Inflammatory macrophage (primary cell): ENCODE measurements at regions not wholly inside any gene's neighbourhood (a gene's known extent, or its start where the extent isn't known, plus 50 kb on each side); places are given as distances from the start of the nearest gene placed in this dataset.

Experiments
- DNase-seq, 2 donors: peaks; one replicate each; pipeline ENCODE4 v3.0.0-alpha.2; 2020 to 2022

DNA sequence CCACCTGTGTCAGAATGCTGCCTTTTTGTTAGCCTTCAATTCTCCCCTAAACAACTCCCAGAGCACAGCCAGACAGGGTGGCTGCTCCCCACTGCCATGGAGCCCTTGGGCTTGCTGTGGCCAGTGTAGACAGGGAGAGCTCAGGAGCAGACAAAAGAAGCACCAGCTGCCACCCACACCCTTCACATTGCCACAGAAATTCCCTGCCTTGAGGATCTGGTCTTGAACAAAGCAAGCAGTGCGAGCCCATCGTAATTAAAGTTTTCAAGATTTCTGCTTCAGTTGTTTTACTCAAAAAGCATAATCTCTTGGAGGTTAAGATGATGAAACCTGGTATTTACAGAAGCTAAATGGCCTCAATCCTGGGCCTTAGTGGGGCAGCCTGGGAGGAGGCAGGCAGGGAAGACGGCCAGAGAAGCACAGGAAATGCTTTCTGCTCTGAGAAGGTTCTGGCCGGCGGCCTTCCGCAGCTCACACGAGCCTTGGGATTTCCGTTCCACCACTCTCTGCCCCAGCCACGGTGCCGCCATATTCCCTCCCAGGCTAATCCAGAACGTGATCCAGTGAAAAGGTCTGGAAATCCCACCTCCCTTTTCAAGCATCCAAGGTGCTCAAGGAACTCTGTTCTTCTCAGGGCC lies 535.2 kb downstream of the BCL11B start:
- no peak for DNase-seq

- DNase-seq: no peak
Measured at GRCh38 chr14:98741523-98741922, 530.5 kb downstream of the BCL11B start.

GRCh38 chr14:98742001-98742400 lies 530.0 kb downstream of the BCL11B start:
- DNase-seq: no peak

GRCh38 chr14:98743536-98743935 lies 528.5 kb downstream of the BCL11B start:
- no peak for DNase-seq

- DNase-seq: no peak
Measured at GRCh38 chr14:98748966-98749365, 523.0 kb downstream of the BCL11B start.

- no peak for DNase-seq
Measured at GRCh38 chr14:98751110-98751509, 520.9 kb downstream of the BCL11B start.

- DNase-seq: no peak
Measured at GRCh38 chr14:98752660-98753059, 519.3 kb downstream of the BCL11B start.

DNA sequence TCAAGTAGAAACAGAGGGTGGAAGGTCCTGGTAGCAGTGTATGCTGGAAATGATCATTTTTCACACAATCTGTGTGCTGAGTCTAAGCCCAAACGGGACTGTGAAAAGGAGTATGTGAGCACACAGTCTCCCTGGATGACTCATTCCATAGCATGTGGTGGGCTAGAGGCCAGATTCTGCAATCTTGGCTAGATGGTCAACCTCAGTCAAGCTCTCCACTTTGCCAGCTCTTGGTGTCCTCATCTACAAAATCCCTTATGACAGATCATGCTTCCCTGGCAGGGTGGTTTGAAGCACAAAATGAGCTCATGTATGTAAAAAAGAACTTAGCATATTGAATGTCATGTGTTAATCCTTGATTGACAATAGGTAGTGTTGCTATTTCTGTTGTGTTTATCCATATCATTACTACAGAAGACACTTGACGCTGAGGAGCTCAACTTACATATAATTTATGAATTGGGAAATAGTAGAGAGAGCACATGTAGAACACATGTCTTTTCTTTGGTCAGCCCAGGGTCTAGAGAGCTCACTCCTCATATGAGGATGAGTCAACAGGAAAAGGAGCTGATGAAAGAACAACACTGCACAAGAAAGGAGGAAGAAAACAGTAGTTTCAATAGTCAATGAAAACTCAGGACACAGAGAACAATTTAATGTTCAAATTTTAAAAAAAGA lies 517.5 kb downstream of the BCL11B start:
- DNase-seq: peak in 1 of 2 donors; percentile 36

- DNase-seq: no peak
Measured at GRCh38 chr14:98756749-98757148, 515.2 kb downstream of the BCL11B start.

DNA sequence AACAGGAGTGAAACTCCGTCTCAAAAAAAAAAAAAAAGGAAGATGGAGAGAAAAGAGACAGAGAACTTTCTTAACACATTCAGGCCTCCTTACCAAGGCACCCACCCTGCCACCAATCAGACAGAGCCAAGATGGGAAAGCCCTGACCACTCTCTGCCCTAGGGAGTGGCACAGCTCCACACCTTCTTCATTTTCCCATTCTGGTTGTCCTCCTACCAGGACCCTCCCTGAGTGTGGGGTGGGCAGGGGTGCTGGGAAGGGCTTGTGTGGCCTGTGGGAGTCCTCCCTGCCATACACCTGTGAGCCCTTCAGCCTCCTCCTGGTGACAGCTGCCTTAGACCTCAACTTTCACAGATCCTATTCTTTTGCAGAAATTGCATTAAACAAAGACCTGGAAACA lies 513.6 kb downstream of the BCL11B start:
- DNase-seq: no peak

GRCh38 chr14:98761993-98762392 lies 510.0 kb downstream of the BCL11B start:
- no peak for DNase-seq

GRCh38 chr14:98766818-98767217 lies 505.2 kb downstream of the BCL11B start:
- DNase-seq: no peak

- no peak for DNase-seq
Measured at GRCh38 chr14:98769326-98769725, 502.7 kb downstream of the BCL11B start.

GRCh38 chr14:98770151-98770550 lies 501.8 kb downstream of the BCL11B start:
- DNase-seq: no peak

- no peak for DNase-seq
Measured at GRCh38 chr14:98773814-98774213, 498.2 kb downstream of the BCL11B start.

DNA sequence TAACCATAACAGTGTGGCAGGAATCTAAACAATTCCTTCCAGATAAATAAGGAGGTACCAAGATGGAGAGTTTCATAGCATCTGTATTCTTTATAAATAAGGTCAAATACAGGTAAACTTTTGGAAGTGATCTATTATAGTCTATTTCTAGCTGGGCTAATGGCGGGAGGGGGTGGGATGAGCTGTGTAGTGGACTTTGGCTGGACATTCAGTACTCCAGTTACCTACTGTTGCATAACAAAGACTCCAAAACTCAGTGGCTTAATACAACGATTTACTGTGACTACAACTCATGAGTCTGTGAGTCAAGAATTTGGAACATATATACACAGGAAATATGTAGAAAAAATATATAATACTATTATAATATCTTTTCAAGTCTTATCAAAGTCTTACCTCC lies 496.1 kb downstream of the BCL11B start:
- no peak for DNase-seq

GRCh38 chr14:98782062-98782461 lies 489.9 kb downstream of the BCL11B start:
- no peak for DNase-seq

DNA sequence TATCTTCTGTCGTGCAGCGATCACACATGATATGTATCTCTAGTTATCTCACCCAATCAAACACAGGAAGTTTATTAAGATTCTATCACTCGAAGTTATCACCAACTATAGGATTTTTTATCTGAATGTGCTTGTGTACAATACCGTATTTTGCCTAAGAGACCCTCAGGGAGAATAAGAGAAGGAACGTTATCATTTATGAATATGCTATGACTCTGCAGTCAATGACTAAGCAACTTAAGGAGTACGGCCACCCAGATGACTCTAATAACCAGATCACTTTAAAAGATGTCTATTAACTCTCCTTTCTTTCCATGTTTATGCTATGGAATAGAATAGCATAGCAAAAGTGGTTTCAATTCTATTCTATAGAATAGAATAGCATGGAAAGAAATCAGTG lies 486.4 kb downstream of the BCL11B start:
- no peak for DNase-seq

DNA sequence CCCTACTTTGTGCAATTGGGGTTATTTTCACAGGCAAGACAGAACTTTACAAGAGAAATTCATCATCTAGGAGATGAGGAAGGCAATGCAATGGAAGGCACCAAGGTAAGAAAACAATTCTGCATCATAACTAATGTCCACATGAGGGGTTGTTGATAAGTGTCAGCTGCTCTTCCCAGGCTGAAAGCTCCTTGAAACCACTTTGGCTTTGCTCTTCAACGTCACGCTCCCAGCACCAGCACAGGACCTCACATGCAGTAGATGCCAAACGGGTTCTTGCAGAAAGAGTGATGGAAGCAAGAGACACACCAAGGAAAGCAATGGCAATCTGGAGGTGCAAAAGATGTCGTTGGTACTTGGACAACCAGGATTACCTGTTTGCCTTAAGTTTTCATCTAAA lies 485.5 kb downstream of the BCL11B start:
- no peak for DNase-seq

GRCh38 chr14:98791661-98792060 lies 480.3 kb downstream of the BCL11B start:
- DNase-seq: no peak

DNA sequence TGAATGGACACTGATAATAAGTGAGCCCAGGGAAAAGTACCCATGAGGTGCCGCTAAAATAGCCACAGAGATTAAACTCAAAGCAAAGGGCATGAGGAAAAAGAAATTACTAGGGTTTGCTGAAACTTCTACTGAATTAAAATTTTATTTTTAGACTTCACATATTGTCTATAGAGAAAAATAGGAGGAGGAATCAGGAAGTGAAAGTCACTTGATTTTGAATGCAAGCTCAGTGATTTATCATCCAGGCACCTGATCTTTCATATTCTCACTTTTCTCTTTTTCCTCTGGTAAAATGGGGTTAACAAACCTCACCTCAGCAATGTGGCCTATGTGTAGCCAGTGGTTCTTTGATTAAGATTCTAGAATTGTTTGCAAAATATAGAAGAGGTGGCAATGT lies 479.8 kb downstream of the BCL11B start:
- DNase-seq: no peak

GRCh38 chr14:98798099-98798498 lies 473.9 kb downstream of the BCL11B start:
- DNase-seq: no peak

GRCh38 chr14:98799891-98800290 lies 472.1 kb downstream of the BCL11B start:
- DNase-seq: no peak

DNA sequence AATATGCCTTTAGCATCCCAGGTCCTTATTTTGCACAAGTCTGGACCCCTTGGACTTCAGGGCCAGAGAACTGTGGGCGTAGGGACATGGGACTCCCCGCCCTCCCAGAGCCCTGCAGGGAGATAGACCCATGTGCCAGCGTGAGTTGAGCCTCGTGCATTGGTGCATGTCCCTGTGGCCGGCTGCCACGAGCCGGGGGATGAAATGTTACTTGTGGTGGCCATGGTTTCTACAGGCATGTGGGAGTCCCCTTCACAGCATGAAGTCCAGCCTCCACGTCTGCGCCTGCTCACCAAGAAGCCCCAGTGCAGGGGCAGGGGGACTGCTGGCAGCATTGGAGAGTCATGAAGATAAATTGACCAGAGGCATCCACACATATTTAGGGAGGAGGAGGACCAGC lies 470.0 kb downstream of the BCL11B start:
- DNase-seq: no peak

GRCh38 chr14:98803196-98803595 lies 468.8 kb downstream of the BCL11B start:
- no peak for DNase-seq
